ENCODE measurements at regions not wholly inside any gene's neighbourhood (a gene's known extent, or its start where the extent isn't known, plus 50 kb on each side); places are given as distances from the start of the nearest gene placed in this dataset.
"Not testable (repeated sequence)": the region's sequence is repeated elsewhere in the genome, so short reads cannot be mapped to it uniquely, and the experiment has no call there.

DNA sequence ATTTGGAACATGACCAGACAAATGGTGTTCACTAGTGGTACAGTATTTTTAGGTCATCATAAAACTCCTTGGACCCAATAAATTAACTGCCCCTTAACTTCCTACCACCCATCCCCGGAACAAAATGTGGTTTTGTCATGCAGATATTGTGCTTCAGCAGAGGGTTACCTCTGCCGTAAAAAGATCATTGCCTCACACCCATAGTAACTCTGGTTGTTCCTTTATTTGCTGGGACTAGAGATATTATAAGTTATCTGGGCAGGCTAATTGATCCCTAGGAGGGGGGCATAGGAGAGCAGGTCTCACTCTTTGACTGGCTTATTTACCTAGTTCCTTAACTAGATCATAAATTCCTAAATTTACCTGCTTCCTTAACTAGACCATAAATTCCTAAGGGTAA lies 1343.9 kb upstream of the CHAC2 start:
- H3K4me3 ChIP-seq (ENCODE audit: low read depth, low read length) = no peak overlapping the region
- no peak for DNase-seq (ENCODE audit: low read depth)

DNA sequence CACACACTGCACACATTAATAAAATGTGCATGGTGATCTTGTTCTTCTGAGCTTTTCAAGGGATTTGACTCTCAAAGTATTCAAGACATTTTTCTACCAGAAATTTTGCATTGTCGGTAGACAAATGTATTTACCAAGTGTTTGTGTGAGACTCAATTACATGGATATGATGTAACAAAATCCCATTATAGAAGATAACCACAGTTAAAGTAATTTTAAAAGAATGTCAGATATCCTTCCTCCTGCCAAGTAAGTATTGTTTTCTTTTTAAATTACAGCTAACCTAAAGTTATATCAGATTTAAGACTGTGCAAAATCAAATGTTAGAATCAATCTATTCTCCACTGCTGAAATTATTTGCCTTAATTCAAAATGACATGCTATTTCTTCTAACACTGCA lies 1344.5 kb upstream of the CHAC2 start:
- H3K4me3 ChIP-seq (ENCODE audit: low read depth, low read length) = no peak overlapping the region
- DNase-seq (ENCODE audit: low read depth) = no peak

DNA sequence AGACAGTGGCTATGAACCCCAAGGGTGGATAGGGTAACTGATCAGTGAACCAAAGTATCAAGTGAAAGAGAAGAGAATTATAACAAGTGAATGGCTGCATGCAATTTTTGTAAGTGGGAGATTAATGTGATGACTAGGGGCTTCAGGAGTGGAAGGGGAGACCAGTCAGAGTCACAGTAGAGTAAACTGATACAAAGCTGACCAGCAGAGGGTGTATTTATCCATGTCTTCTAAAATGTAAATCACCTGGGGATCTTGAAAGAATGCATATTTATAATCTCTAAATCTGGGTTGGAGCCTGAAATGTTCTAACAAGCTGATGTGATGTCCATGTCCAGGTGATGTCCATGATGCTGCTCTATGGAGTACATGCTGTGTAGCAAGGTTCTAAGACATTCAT lies 1351.3 kb upstream of the CHAC2 start:
- H3K4me3 ChIP-seq (ENCODE audit: low read depth, low read length) = no peak overlapping the region
- no peak for DNase-seq (ENCODE audit: low read depth)

DNA sequence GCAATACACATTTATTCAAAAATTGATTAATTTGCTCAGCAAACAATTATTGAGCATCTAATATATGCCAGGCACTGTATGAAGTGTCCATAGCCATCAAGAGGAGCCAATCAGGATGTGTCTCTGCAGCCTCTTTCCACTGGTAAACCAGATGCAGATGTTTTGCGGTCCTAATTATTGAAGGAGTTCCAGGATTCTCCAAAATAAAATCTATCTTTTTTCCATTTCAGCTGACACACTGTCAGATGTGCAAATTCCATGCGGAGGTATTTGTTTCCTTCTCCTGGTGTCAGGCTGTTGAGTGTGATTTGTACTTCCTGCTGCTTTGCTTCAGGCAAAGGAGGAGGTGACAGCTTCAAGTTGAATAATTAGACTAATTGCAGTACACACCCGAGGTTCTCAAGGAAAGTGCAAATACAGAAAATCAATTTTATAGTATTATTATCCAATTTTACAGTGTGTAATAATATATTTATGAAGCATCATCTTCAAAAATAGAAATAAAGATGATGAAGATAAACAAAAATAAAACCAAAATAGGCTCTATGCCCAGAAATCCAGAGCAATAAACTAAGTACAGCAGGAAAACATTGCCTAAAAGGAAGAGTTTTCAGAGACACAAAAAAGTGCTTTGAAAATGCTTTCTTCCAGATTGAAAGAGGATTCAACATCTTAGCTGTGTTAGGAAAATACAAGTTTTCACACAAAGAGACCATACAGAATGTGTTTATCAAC lies 1352.9 kb upstream of the CHAC2 start:
- H3K4me3 ChIP-seq (ENCODE audit: low read depth, low read length) = no peak overlapping the region
- no peak for DNase-seq (ENCODE audit: low read depth)

DNA sequence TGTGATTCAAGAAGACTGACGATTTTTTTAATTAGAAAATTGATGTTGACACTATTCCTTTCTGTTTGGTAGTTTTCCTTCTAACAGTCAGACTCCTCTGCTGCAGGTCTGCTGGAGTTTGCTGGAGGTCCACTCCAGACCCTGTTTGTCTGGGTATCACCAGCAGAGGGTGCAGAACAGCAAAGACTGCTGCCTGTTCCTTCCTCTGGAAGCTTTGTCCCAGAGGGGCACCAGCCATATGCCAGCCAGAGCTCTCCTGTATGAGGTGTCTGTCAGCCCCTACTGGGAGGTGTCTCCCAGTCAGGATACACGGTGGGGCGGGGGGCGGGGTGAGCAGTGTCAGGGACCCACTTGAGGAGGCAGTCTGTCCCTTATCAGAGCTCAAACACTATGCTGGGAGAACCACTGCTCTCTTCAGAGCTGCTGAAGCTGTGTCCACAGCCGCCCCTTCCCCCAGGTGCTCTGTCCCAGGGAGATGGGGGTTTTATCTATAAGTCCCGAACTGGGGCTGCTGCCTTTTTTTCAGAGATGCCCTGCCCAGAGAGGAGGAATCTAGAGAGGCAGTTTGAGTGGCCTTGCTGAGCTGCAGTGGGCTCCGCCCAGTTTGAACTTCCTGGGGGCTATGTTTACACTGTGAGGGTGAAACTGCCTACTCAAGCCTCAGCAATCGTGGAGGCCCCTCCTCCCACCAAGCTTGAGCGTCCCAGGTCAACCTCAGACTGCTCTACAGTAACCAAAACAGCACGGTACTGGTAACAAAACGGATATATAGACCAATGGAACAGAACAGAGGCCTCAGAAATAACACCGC lies 1358.1 kb upstream of the CHAC2 start:
- not testable (repeated sequence) for H3K4me3 ChIP-seq (ENCODE audit: low read depth, low read length); DNase-seq (ENCODE audit: low read depth)

DNA sequence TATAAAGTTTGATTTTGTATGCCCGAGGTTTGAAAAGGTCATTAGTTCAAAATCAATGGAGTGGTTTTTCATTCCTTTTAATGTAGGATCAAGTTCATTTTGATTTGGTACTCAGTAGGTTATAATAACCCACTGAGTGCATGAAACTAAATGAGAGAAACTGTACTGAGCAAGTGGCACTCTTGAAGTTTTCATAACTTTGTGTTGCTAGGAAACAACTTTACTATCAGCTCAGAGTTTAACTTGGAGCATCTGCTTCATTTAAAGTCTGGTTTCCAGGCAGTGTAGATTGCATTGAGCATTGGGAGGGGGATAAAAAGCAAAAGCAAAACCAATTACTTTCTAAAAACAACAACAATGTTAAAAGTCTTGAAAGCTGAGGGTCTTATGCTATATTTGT lies 1361.6 kb upstream of the CHAC2 start:
- DNase-seq (ENCODE audit: low read depth) = no peak
- no peak overlapping the region for H3K4me3 ChIP-seq (ENCODE audit: low read depth, low read length)

DNA sequence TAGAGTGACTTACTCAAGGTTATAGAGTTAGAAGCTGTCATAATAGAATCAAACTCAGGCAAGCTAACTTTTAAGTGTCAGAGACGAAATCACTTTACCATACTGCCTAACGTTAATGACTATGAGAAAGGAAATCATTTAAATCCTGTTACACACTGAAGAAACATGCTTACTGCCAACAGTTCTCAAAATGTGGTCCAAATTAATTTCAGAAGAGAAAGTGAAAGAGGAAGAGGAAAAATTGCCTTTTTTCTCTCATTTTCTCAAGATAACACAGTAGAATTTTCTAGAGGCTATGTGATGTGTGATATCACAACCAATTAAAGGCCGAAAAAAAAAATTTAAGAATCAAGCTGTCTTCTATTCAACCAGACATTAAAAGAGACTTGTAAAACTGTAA lies 1362.7 kb upstream of the CHAC2 start:
- DNase-seq (ENCODE audit: low read depth) = no peak
- H3K4me3 ChIP-seq (ENCODE audit: low read depth, low read length) = no peak overlapping the region

DNA sequence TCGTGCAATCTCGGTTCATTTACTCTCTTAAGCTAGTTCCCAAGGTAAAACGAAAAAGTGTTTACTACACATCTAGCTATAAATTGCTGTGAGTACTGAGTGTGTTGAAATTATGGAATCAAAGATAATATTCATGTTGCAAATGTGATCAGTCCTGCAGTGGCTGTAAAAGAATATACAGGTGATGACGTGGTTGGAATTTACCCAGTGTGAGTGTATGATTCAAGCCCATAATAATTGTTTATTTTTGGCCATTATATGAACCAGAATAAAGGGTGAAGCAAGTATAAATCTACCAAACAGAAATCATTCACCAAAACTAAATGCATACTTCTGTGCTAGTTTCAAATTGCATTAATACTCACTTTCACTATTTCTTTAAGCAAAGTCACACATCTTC lies 1363.6 kb upstream of the CHAC2 start:
- DNase-seq (ENCODE audit: low read depth) = no peak
- no peak overlapping the region for H3K4me3 ChIP-seq (ENCODE audit: low read depth, low read length)

DNA sequence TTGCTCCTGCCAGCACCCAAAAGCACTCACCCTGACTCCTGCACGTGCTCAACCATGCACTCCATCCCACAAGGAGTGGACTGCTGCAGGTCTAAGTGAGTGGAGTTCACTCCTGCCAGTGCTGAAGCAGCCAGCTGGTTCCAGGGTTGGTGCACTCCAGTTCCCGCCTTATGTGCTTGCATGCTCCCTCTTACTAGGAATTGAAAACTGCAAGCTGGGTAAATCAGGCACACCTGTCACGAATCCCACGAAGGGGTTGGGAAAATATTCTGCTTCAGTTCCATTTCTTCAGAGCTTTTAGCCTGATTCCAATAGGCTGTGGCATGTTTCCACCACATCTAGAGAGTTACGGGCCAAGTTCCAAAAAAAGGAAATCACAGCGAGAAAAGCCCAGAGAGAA lies 1365.5 kb upstream of the CHAC2 start:
- no peak for DNase-seq (ENCODE audit: low read depth)
- no peak overlapping the region for H3K4me3 ChIP-seq (ENCODE audit: low read depth, low read length)

DNA sequence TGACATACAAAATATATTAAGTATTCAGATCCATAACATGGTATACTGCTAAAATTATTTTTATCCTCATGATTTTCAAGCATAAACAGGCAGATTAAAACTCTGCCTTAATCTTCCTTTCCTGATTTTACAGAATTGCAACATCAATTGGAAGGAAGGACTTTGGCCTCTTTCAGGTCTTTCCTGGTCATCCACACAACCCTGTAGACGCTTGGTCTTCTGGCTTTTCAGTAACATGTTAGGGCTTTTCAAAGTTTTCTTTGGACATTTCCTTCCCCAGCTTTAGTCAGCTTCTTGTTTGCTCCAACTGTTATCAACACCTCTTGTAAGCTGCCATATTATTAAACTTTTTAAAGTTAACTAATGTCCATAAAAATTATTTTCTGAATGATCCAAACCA lies 1364.9 kb upstream of the NRXN1 start:
- H3K4me3 ChIP-seq (ENCODE audit: low read depth, low read length) = no peak overlapping the region
- DNase-seq (ENCODE audit: low read depth) = no peak

DNA sequence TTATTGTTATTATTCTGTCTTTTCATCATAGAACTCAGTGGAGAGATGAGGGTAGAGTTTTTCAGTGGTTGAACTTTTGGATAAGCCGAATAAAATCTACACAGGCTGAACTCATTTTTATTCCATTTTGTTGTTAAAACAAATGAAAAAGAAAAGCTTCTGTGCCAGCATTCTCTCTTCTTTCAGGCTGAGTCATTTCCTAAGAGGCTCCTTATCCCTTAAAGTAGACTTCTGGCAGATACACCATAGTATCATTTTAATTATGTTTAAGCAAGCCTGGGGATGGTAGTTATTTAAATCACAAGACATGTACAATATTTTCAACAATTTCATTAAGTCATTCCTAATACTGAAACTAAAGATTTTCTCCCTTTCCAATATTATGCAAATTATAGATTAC lies 1364.0 kb upstream of the NRXN1 start:
- DNase-seq (ENCODE audit: low read depth) = peak; percentile 36
- H3K4me3 ChIP-seq (ENCODE audit: low read depth, low read length) = no peak overlapping the region

DNA sequence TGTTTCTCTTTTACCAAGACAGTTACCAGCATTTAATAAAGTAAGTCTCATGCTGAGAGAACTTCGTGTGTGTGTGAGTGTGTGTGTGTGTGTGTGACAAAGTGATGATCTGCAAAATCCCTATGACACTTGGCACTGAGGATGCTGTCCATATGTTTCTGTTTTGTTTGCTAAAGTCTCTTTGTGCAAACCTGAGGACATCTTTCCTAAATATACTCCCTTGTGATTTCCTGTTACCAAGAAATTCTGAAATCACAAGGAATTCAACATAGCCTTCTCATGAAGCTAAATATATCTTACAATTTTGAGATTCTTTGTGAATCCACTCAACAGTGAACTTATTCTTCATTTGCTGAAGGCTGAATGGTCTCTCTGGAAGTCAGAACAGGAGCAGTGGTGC lies 1359.7 kb upstream of the NRXN1 start:
- no peak for DNase-seq (ENCODE audit: low read depth)
- H3K4me3 ChIP-seq (ENCODE audit: low read depth, low read length) = no peak overlapping the region

DNA sequence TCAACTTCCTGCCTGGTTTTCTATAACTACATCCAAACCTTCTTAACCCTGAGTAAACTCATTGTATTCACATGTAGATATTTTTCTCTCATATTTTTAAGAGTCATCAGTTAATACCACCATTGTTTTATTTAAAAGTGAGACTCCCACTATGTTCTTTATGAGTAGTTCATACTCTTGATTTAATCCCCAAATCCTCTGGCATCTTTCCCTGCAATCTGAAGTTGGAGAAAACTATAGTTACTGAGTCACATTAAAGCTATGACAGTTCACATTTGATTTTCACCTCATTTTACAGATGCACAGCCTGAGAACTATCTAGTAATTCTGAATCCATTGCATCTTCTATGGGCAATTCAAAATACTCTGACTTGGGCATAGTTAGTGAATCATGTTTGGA lies 1358.7 kb upstream of the NRXN1 start:
- no peak overlapping the region for H3K4me3 ChIP-seq (ENCODE audit: low read depth, low read length)
- DNase-seq (ENCODE audit: low read depth) = peak; percentile 27

DNA sequence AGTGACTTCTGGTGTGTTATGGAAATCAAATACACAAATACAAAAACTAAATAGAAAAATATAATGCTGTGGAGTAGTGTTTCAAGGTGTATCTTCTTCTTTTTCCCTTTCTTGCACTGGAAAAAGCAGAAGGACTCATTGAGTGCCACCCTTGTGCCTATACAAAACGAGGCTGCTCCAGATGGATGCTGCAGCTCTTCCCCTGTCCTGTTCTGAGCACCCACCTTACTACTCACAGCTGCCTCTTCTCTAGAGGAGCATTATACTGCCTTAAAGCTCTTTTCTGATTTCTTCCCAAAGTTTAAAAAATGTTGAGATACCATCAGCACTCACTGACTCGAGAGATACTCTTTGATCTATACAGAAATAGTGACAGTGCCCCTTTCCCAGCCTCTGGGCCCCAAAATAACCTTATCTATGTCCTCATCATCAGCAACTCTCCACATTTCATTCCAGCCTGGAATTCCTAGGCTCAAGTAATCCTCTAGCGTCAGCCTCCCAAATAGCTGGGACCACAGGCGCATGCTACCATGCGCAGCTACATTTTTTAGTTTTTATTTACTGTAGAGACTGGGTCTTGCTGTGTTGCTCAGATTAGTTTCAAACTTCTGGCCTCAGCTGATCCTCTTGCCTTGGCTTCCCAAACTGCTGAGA lies 1356.1 kb upstream of the NRXN1 start:
- no peak overlapping the region for H3K4me3 ChIP-seq (ENCODE audit: low read depth, low read length)
- DNase-seq (ENCODE audit: low read depth) = no peak

DNA sequence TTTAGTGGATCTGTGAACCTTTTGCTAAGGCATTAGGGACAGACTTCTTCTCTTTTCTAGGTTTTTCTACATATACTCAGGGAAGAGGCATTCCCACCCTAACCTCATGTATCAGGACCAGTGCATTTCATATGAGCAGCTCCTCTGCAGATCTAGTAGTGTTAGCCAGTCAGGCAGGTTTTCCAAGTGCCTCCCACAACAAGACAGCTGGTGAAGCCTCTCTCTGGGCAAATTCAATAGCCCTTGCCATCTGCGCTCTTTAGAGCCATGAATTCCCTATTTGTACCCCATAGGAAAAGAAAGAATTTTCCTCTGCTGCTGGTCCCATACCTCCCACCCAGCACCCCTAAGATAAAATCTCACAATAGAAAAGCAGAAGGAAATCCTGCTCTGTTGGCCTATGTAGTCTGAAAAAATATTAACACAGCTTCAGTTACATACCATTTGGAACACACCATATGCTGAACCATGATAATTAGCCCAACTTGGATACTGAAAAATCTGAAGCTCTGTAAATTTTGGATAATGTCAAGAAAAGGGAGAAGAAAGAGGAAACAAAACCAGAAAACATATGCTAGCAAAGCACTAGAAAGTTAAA lies 1354.6 kb upstream of the NRXN1 start:
- DNase-seq (ENCODE audit: low read depth) = no peak
- no peak overlapping the region for H3K4me3 ChIP-seq (ENCODE audit: low read depth, low read length)

DNA sequence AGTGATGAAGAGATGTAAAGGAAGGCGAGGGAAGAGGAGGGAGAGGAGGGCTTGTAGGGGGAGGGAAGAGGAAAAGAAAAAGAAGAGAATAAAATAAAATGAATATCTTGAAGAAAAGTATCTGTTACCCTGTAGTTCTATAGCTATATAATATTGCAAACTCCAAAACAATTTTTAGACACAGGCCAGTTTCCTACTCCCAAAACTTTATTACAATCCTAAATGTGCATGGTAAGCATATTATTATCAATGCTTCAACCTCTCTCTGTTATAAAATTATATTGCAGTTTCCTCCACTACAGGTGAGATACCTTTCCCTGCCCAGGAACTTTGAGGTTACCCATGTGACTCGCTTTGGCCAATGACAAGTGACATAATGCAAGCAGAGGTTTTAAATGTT lies 1351.6 kb upstream of the NRXN1 start:
- no peak overlapping the region for H3K4me3 ChIP-seq (ENCODE audit: low read depth, low read length)
- DNase-seq (ENCODE audit: low read depth) = no peak

DNA sequence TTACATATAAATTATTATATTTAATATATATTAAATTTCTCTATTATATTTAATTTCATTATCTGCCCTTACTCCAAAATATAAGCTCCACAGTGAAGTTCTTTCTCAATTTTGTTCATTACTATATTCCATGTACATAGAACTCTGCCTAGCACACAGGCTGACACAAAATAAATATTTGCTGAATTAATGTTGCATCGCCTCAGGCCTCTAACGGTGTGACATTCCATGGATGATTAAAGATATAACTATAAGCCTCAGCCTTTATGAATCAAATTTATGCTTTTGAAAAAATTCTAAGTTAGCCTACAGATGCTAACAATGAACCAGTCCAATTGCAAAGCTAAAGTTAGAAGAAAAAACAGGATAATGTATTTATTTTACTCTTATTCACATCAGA lies 1337.2 kb upstream of the NRXN1 start:
- H3K4me3 ChIP-seq (ENCODE audit: low read depth, low read length) = no peak overlapping the region
- no peak for DNase-seq (ENCODE audit: low read depth)

DNA sequence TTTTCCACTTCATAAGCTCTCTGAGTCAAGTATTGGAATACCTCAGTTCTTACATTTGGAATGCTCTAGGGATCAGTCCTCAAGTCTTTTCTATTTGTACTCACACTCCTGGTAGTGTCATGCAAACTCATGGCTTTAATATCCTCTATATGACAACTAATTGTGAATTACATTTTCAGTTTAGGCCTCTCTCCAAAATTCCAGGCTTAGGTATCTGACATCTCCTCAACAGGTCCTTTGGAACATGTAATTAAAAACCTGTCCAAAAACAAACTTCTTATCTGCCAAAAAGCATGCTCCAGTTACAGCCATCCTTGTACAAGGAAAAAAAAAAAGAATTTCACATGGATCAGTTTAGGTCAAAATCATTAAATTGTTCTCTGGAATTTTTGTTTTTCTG lies 1336.2 kb upstream of the NRXN1 start:
- H3K4me3 ChIP-seq (ENCODE audit: low read depth, low read length) = no peak overlapping the region
- no peak for DNase-seq (ENCODE audit: low read depth)

DNA sequence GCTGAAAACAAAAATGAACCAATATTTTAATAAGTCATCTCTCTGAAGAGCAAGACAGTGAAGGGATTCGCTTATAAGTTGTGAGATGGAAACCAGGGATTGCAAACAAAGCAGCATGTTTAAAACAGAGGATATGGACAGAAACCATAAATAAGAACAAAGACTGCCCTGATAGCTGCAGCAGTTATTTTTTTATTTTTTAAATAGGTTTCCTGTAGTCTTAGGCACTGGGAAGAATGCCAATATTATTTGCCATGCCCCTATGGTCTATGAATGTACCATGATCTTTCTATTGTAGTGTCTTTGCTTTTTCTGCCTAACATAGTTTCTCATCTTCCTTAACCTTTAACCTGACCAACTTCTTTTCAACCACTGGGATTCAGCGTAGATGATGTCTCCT lies 1334.0 kb upstream of the NRXN1 start:
- DNase-seq (ENCODE audit: low read depth) = no peak
- H3K4me3 ChIP-seq (ENCODE audit: low read depth, low read length) = no peak overlapping the region

DNA sequence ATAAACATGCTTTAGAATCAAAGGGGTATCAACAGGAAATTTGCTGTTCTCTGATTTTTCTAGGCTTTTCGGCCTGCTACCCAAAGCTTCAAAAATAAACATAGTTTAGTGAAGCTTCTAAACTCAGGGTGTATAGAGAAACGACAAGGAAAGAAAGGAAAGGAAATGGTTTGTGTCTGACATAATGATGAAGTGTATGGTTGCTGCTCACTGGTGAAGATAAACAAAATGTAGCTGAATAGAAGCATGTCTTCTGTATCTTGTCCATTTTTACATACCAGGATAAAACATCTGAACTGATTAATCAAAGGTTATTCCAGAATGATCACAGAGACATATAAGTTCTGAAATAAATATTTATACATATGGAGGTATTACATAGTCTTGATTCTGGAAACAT lies 1324.6 kb upstream of the NRXN1 start:
- DNase-seq (ENCODE audit: low read depth) = no peak
- no peak overlapping the region for H3K4me3 ChIP-seq (ENCODE audit: low read depth, low read length)
